ENCODE measurements at regions not wholly inside any gene's neighbourhood (a gene's known extent, or its start where the extent isn't known, plus 50 kb on each side); places are given as distances from the start of the nearest gene placed in this dataset.

GRCh38 chr15:53851110-53851848 is 91.8 kb upstream of the WDR72 start:
- no peak for TF ChIP-seq SMAD1 (IDR thresholded peaks at IDR 0.05; ENCODE audit: low read depth, partially characterized antibody)
- TF ChIP-seq ATF3 (IDR thresholded peaks at IDR 0.05; ENCODE audit: borderline replicate concordance, extremely low read depth, low read depth, low read length), result no peak
- no peaks in the 10 kb centered on the region for H3K4me1 ChIP-seq (ENCODE audit: control insufficient read depth, insufficient read depth, low read length)
- CTCF ChIA-PET, result no interaction called here
- no peak overlapping the region for H2AFZ ChIP-seq (ENCODE audit: control insufficient read depth, low read depth, low read length)
- H3K9me3 ChIP-seq (replicated peaks; ENCODE audit: control insufficient read depth, insufficient read depth, low read length), result no peaks in the 10 kb centered on the region
- no peaks in the 10 kb centered on the region for H3K27me3 ChIP-seq (replicated peaks in 1 of 2; ENCODE audit: control insufficient read depth in 2 of 2, insufficient read depth in 2 of 2, low read length in 1 of 2)
- intact Hi-C loops (cut with micrococcal nuclease; ENCODE audit: unreplicated experiment) (no loop called here), in situ Hi-C loops (cut with MboI) (no loop called here)
- FAIRE-seq (no peak), ATAC-seq (no peak), DNase-seq (ENCODE audit: low read depth, low spot score) (no peak)
- no peaks in the 10 kb centered on the region for H3K79me2 ChIP-seq (ENCODE audit: control insufficient read depth, insufficient read depth, low read length)
- 41% methylated on average over 7 of the region's 7 CpGs for WGBS (ENCODE audit: insufficient coverage, insufficient replicate concordance, low lambda C conversion rate, missing lambda C conversion rate)
- no peaks in the 10 kb centered on the region for H4K20me1 ChIP-seq (ENCODE audit: control insufficient read depth, insufficient read depth)
- BruUV-seq (replicated peaks), result no TSS peak
- H3K36me3 ChIP-seq (ENCODE audit: control insufficient read depth in 2 of 2, insufficient read depth in 2 of 2, low read length in 1 of 2), result no peaks in the 10 kb centered on the region
- RAD21 ChIA-PET (ENCODE audit: unreplicated experiment), result no interaction called here
- POLR2A ChIA-PET, result no interaction called here
- H3K9ac ChIP-seq (ENCODE audit: control insufficient read depth, insufficient read depth, low read length), result no peak overlapping the region
- SMC1A ChIA-PET (ENCODE audit: uncharacterized antibody, unreplicated experiment), result interaction anchor here (0.6 kb wide), 1 partner anchor 519 kb away, joined by 3 read pairs; no protein-coding TSS in a partner anchor
- H3K27ac ChIP-seq (ENCODE audit: control insufficient read depth, insufficient read depth), result no peak overlapping the region
- no peak overlapping the region for H3K4me3 ChIP-seq
- no peak overlapping the region for H3K4me2 ChIP-seq (ENCODE audit: control insufficient read depth, insufficient read depth)

GRCh38 chr15:53847745-53848144 is 88.3 kb upstream of the WDR72 start:
- no peak overlapping the region for H3K27ac ChIP-seq (ENCODE audit: control insufficient read depth, insufficient read depth)
- no peak overlapping the region for H3K9ac ChIP-seq (ENCODE audit: control insufficient read depth, insufficient read depth, low read length)
- H3K4me3 ChIP-seq, result no peak overlapping the region
- H3K4me2 ChIP-seq (ENCODE audit: control insufficient read depth, insufficient read depth), result no peak overlapping the region
- ChIA-PET CTCF (no interaction called here), SMC1A (ENCODE audit: uncharacterized antibody, unreplicated experiment) (no interaction called here), RAD21 (ENCODE audit: unreplicated experiment) (no interaction called here), POLR2A (no interaction called here)
- no peaks in the 10 kb centered on the region for H3K4me1 ChIP-seq (ENCODE audit: control insufficient read depth, insufficient read depth, low read length)
- no peaks in the 10 kb centered on the region for H3K9me3 ChIP-seq (replicated peaks; ENCODE audit: control insufficient read depth, insufficient read depth, low read length)
- no peaks in the 10 kb centered on the region for H3K79me2 ChIP-seq (ENCODE audit: control insufficient read depth, insufficient read depth, low read length)
- no peak overlapping the region for H2AFZ ChIP-seq (ENCODE audit: control insufficient read depth, low read depth, low read length)
- H3K27me3 ChIP-seq (replicated peaks in 1 of 2; ENCODE audit: control insufficient read depth in 2 of 2, insufficient read depth in 2 of 2, low read length in 1 of 2), result no peaks in the 10 kb centered on the region
- intact Hi-C loops (cut with micrococcal nuclease; ENCODE audit: unreplicated experiment) (no loop called here), in situ Hi-C loops (cut with MboI) (no loop called here)
- FAIRE-seq (no peak), ATAC-seq (no peak), DNase-seq (ENCODE audit: low read depth, low spot score) (no peak)
- WGBS (ENCODE audit: insufficient coverage, insufficient replicate concordance, low lambda C conversion rate, missing lambda C conversion rate), result 61% methylated on average over 2 of the region's 2 CpGs
- H4K20me1 ChIP-seq (ENCODE audit: control insufficient read depth, insufficient read depth), result no peaks in the 10 kb centered on the region
- BruUV-seq (replicated peaks), result no TSS peak
- TF ChIP-seq RCOR1 (conservative IDR thresholded peaks at IDR 0.05; ENCODE audit: low read depth, low read length) (no peak), HDGF (IDR thresholded peaks at IDR 0.05) (no peak), CBX5 (IDR thresholded peaks at IDR 0.05; ENCODE audit: low read depth) (no peak), MXI1 (IDR thresholded peaks at IDR 0.05; ENCODE audit: low read depth, low read length) (no peak), IRF5 (IDR thresholded peaks at IDR 0.05; ENCODE audit: borderline replicate concordance) (no peak), JUND (IDR thresholded peaks at IDR 0.05; ENCODE audit: low read depth, low read length) (no peak), TAF1 (IDR thresholded peaks at IDR 0.05; ENCODE audit: borderline replicate concordance, low read depth, low read length) (no peak), PML (IDR thresholded peaks at IDR 0.05; ENCODE audit: low read length) (no peak), LARP7 (IDR thresholded peaks at IDR 0.05) (no peak), CBX3 (IDR thresholded peaks at IDR 0.05; ENCODE audit: borderline replicate concordance, low read depth) (no peak), TCF7 (IDR thresholded peaks at IDR 0.05; ENCODE audit: borderline replicate concordance) (no peak), YY1 (IDR thresholded peaks at IDR 0.05; ENCODE audit: low read depth, low read length) (no peak), RB1 (IDR thresholded peaks at IDR 0.05; ENCODE audit: borderline replicate concordance) (no peak), EZH2 (IDR thresholded peaks at IDR 0.05; ENCODE audit: borderline replicate concordance, control insufficient read depth, low read depth, low read length) (no peak), SIX5 (IDR thresholded peaks at IDR 0.05; ENCODE audit: low read depth, low read length, severe bottlenecking) (no peak)
- H3K36me3 ChIP-seq (ENCODE audit: control insufficient read depth in 2 of 2, insufficient read depth in 2 of 2, low read length in 1 of 2), result no peaks in the 10 kb centered on the region

All from GM12878 (cell line).